ENCODE measurements at regions not wholly inside any gene's neighbourhood (a gene's known extent, or its start where the extent isn't known, plus 50 kb on each side); places are given as distances from the start of the nearest gene placed in this dataset.

GRCh38 chr14:101666264-101666663 is 95.2 kb upstream of the PPP2R5C start:
- TF ChIP-seq CTCF (IDR thresholded peaks at IDR 0.05 in 4 of 5, conservative IDR thresholded peaks at IDR 0.05 in 1 of 5) (no peak), POLR2A (IDR thresholded peaks at IDR 0.05) (no peak)

Data from gastrocnemius medialis (tissue), 4 donors.